Glomerular endothelial cell (primary cell): ENCODE measurements at regions not wholly inside any gene's neighbourhood (a gene's known extent, or its start where the extent isn't known, plus 50 kb on each side); places are given as distances from the start of the nearest gene placed in this dataset.
"Not testable (repeated sequence)": the region's sequence is repeated elsewhere in the genome, so short reads cannot be mapped to it uniquely, and the experiment has no call there.

Experiments
- DNase-seq: peaks from one replicate; pipeline ENCODE4 v3.0.0-alpha.2; 2011; ENCODE audit warnings: low read depth, low spot score; ENCODE audit errors: extremely low read depth

DNA sequence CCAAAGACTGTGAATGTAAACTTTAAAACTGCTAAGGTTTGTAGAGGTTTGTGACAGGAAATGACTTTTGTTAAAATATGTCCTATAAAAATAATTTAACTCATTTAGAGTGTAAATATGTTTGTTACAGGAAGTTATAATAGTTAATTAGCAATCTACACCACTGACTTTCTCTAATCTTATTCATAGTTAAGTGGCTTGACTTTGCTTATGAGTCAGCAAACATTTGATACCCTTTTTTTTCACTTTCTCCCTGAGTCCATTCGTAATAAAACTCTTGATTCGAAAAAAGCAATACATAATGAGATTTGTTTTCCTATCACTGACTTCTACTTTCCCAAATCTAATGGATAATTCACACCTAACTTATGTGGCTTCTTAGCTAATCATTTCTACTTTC lies 317.7 kb upstream of the SEMA3C start:
- no peak for DNase-seq

- DNase-seq, result no peak
Observed at GRCh38 chr7:81235997-81236396, 317.1 kb upstream of the SEMA3C start.

DNA sequence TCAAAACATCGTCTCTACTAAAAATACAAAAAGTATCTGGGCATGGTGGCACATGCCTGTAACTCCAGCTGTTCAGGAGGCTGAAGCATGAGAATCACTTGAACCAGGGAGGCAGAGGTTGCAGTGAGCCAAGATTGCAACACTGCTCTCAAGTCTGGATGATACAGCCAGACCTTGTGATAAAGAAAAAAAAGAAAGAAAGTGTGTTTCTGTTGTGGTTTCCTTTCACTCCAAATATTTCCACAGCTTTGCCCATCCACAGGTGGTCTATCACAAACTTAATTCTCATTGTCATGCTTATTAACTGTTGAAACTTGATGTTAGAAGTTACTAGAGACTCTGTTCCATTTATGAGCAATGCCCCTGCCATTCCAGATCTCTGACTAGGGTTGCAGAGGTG lies 316.0 kb upstream of the SEMA3C start:
- DNase-seq, result no peak

GRCh38 chr7:81233208-81233940 lies 314.5 kb upstream of the SEMA3C start:
- DNase-seq, result no peak

GRCh38 chr7:81232084-81232799 lies 313.4 kb upstream of the SEMA3C start:
- DNase-seq, result no peak

GRCh38 chr7:81231301-81231838 lies 312.5 kb upstream of the SEMA3C start:
- no peak for DNase-seq

GRCh38 chr7:81226234-81226633 lies 307.4 kb upstream of the SEMA3C start:
- no peak for DNase-seq

DNA sequence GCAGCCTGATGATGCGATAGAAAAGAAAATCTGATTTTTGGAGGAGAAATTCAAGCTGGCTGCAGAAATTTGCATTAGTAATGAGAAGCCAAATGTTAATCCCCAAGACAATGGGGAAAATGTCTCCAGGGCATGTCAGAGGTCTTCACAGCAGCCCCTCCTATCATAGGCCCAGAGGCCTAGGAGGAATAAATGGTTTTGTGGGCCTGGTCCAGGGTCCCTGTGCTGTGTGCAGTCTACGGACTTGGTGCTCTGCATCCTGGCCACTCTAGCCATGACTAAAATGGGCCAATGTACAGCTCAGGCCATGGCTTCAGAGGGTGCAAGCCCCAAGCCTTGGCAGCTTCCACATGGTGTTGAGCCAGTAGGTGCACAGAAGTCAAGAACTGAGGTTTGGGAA lies 303.8 kb upstream of the SEMA3C start:
- not testable (repeated sequence) for DNase-seq

DNA sequence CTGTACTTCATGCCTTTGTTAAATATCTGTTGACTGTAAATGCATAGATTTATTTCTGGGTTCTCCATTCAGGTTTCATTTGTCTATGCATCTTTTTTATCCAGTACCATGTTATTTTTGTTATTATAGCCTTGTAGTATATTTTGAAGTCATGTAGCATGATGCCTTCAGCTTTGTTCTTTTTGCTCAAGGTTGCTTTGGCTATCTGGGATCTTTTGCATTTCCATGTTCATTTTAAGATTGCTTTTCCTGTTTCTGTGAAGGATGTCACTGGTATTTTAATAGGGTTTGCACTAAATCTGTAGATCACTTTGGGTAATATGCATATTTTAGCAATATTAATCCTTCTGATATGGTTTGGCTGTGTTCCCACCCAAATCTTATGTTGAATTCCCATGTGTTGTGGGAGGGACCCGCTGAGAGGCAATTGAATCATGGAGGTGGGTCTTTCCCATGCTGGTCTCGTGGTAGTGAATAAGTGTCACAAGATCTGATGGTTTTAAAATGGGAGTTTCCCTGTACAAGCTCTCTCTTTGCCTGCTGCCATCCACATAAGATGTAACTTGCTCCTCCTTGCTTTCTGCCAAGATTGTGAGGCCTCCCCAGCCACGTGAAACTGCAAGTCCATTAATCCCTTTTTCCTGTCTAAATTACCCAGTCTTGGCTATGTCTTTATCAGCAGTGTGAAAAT lies 302.8 kb upstream of the SEMA3C start:
- DNase-seq, result no peak

- DNase-seq, result no peak
Observed at GRCh38 chr7:81218480-81219106, 299.7 kb upstream of the SEMA3C start.

GRCh38 chr7:81213394-81213793 lies 294.5 kb upstream of the SEMA3C start:
- DNase-seq, result no peak

GRCh38 chr7:81211934-81212320 lies 293.1 kb upstream of the SEMA3C start:
- no peak for DNase-seq

GRCh38 chr7:81211204-81211933 lies 292.5 kb upstream of the SEMA3C start:
- DNase-seq, result no peak

DNA sequence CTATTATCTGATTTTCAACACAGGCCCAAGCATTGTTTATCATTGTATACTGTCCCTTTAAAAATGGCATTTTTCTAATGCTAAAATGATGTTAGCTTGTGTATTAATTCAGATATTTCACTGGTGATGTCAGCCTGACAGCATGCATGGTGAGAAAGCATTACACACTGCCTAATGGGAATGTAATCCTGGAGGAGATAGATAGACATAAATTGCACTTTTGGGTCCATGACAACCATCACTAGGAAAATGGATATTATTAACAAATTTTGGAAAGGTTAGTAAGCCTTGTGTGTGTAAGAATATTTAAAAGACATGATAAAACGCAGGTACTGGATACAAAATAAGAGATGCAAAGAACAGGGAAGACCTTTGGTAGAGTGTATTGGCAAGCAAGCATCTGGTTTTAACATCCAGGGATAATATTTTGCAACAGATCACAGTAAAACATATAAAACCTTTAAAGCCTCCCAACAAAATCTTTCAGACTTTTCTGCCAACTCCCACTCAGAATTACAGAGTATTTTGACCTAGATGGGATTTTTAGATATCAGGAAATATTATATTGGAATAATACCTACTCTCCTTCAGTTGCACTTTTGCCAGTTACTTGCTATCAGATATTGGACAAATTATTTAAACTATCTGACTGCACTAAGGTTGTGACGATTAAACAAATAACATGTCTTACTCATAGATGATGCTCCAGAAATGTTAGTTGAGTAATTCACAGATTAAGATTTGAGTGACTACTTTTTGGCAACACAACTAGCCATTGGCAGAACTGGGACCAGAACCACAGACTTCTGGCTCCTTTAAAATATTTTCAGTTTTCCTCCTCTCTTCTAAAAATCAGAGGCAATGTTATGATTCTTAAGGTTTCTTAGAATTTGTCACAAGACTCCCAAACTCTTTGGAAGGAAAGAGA lies 291.6 kb upstream of the SEMA3C start:
- no peak for DNase-seq

GRCh38 chr7:81209059-81209458 lies 290.2 kb upstream of the SEMA3C start:
- DNase-seq, result no peak

- DNase-seq, result no peak
Observed at GRCh38 chr7:81207801-81208200, 288.9 kb upstream of the SEMA3C start.

GRCh38 chr7:81206667-81207360 lies 288.0 kb upstream of the SEMA3C start:
- DNase-seq, result no peak

DNA sequence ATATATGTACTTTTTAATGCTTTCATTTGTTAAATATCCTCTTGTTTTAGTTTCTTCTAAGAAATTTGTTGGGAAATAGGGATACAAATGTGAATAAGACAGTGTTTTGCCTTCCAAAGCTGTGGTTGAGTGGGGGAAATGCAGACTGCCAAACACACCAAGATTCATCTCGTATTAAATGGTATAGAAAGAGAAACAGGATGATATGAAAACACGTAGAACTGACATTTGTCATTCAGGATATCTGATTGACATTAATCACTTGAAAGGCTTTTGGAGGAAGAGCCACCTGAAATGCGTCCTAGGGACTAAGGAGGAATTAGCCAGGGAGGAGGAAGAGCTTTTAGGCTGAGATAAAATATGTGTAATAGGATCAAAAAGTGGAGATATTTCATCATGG lies 287.4 kb upstream of the SEMA3C start:
- DNase-seq, result no peak

DNA sequence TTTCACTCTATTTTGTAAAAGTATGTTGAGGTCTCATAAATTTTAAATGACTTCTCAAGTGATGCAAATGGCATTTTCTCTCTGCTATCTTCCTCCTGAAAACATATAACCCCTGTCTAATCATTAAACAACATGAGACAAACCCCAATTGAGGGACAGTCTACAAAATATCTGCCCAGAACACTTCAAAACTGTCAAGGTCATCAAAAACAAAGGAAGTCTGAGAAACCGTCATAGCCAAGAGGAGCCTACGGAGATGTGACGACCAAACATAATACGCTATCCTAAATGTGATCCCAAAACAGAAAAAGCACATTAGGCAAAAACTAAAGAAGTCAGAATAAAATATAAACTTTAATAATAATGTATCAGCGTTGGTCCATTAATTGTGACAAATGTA lies 282.3 kb upstream of the SEMA3C start:
- DNase-seq, result no peak
